ENCODE measurements at regions not wholly inside any gene's neighbourhood (a gene's known extent, or its start where the extent isn't known, plus 50 kb on each side); places are given as distances from the start of the nearest gene placed in this dataset.

DNA sequence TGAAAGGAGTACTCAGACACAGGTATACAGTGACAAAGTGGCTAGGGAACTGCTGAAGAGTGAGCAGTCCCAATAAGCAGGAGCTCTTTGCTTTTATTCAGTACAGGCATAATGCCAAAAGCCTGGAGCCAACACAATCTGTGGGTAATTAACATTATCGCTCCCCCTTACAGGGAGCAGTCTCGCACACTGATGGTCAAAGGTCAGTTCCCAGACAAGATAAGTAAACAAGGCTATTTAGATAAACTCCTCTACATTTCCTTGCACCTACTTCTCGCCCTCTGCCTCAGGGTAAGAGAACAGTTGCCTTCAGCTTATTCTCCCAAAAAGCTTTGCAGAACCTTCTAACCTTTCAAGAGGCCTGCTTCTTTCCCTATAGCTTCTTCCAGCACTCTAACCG lies 73.9 kb upstream of the TAF9B start:
- ATAC-seq: no peak
- intact Hi-C loops (cut with DNase I): no loop called here
- no peaks in the 10 kb centered on the region for H3K27me3 ChIP-seq (ENCODE audit: low read depth)
- no peak overlapping the region for H3K27ac ChIP-seq
- no peaks in the 10 kb centered on the region for H3K9me3 ChIP-seq
- no peaks in the 10 kb centered on the region for H3K36me3 ChIP-seq
- H3K4me1 ChIP-seq: no peaks in the 10 kb centered on the region
- no peak for DNase-seq
- TF ChIP-seq, protein P1, sequence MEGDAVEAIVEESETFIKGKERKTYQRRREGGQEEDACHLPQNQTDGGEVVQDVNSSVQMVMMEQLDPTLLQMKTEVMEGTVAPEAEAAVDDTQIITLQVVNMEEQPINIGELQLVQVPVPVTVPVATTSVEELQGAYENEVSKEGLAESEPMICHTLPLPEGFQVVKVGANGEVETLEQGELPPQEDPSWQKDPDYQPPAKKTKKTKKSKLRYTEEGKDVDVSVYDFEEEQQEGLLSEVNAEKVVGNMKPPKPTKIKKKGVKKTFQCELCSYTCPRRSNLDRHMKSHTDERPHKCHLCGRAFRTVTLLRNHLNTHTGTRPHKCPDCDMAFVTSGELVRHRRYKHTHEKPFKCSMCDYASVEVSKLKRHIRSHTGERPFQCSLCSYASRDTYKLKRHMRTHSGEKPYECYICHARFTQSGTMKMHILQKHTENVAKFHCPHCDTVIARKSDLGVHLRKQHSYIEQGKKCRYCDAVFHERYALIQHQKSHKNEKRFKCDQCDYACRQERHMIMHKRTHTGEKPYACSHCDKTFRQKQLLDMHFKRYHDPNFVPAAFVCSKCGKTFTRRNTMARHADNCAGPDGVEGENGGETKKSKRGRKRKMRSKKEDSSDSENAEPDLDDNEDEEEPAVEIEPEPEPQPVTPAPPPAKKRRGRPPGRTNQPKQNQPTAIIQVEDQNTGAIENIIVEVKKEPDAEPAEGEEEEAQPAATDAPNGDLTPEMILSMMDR (IDR thresholded peaks at IDR 0.05): no peak
- H3K4me3 ChIP-seq: no peak overlapping the region

DNA sequence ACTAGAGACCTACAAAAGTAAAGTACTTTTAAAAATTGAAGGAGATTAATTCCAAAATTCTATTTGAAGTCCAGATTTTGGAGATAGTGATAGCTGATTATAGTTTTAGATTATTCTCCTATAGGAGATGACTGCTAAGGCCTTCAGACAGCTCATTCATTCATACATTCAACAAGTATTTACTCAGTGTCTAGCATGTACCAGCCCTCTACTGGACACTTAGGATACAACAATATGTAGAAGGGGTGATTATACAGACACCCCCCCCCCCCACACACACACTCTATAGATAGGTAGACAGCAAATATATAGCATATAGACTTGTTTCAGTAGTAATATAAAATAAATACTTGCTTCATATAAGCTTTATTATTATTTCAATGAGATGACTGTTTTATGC lies 60.4 kb upstream of the TAF9B start:
- intact Hi-C loops (cut with DNase I): no loop called here
- Histone ChIP-seq H3K36me3 (no peaks in the 10 kb centered on the region), H3K27ac (no peak overlapping the region), H3K9me3 (no peaks in the 10 kb centered on the region), H3K27me3 (ENCODE audit: low read depth) (no peaks in the 10 kb centered on the region), H3K4me1 (no peaks in the 10 kb centered on the region), H3K4me3 (no peak overlapping the region)
- ATAC-seq (no peak), DNase-seq (no peak)
- TF ChIP-seq, protein P1 (IDR thresholded peaks at IDR 0.05): peak; percentile 17
